Esophagus squamous epithelium (tissue), 4 donors: ENCODE measurements at regions not wholly inside any gene's neighbourhood (a gene's known extent, or its start where the extent isn't known, plus 50 kb on each side); places are given as distances from the start of the nearest gene placed in this dataset.

ENCODE experiments used
- POLR2A ChIP-seq, 4 donors: fragments of 450-650 bp; IDR thresholded peaks; one replicate each; pipeline ENCODE4 v1.6.1; 2017; ENCODE audit warnings: antibody characterized with exemption in 4 of 4, mild to moderate bottlenecking in 4 of 4, moderate library complexity in 3 of 4
- TF ChIP-seq, protein P1 (sequence below), 6 experiments: fragments of 450-650 bp in 4 of 6; fragments of 200-600 bp in 2 of 6; sonication (generic) in 2 of 6; IDR thresholded peaks; one replicate each; pipeline ENCODE4 v1.5.1; 2016 to 2019; ENCODE audit warnings: antibody characterized with exemption in 6 of 6, mild to moderate bottlenecking in 4 of 6, moderate library complexity in 4 of 6

DNA sequence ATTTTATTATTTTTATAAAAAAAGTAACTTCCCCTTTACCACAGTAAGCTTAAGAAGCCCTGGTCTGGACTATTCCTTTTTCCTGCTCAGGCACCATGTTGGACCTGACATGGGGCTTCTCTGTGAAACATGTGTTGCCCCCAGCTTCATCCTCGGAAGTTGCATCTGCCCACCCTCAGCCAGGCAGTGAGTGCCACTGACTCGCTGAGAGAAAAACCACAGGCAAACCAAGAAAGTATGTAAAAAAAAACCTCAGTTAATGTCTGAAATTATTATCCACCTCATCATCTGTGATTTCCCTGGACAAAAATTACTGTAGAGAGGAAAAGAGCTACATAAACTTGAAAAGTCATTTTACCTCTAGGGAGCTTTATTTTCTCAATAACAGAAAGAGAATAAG, 109.9 kb upstream of the MCHR2 start:
- TF ChIP-seq, protein P1, sequence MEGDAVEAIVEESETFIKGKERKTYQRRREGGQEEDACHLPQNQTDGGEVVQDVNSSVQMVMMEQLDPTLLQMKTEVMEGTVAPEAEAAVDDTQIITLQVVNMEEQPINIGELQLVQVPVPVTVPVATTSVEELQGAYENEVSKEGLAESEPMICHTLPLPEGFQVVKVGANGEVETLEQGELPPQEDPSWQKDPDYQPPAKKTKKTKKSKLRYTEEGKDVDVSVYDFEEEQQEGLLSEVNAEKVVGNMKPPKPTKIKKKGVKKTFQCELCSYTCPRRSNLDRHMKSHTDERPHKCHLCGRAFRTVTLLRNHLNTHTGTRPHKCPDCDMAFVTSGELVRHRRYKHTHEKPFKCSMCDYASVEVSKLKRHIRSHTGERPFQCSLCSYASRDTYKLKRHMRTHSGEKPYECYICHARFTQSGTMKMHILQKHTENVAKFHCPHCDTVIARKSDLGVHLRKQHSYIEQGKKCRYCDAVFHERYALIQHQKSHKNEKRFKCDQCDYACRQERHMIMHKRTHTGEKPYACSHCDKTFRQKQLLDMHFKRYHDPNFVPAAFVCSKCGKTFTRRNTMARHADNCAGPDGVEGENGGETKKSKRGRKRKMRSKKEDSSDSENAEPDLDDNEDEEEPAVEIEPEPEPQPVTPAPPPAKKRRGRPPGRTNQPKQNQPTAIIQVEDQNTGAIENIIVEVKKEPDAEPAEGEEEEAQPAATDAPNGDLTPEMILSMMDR (IDR thresholded peaks at IDR 0.05), result no peak
- no peak for TF ChIP-seq POLR2A (IDR thresholded peaks at IDR 0.05)
